Lung (tissue), 11 donors: ENCODE measurements at regions not wholly inside any gene's neighbourhood (a gene's known extent, or its start where the extent isn't known, plus 50 kb on each side); places are given as distances from the start of the nearest gene placed in this dataset.

Experiments used
- ATAC-seq: fragments of 200-7000 bp; cut with Tn5 transposase; one replicate; pipeline ENCODE4 v1.9.1; 2020; ENCODE audit warnings: moderate number of reproducible peaks; ENCODE audit not compliant: insufficient read depth, low FRiP score
- DNase-seq, 3 donors: peaks; one replicate each; pipeline ENCODE4 v3.0.0-alpha.2; 2013 to 2017
- H3K27ac ChIP-seq, 2 donors: one replicate each; pipeline ENCODE4 v1.5.1; 2013; ENCODE audit warnings: mild to moderate bottlenecking in 2 of 2, moderate library complexity in 2 of 2, control low read depth in 1 of 2, inconsistent platforms in 1 of 2, low read depth in 1 of 2, low read length in 1 of 2
- H3K27me3 ChIP-seq, 3 donors: one replicate each; pipeline ENCODE4 v1.5.1; 2013; ENCODE audit warnings: low read length in 2 of 3; ENCODE audit not compliant: control insufficient read depth in 3 of 3, insufficient read depth in 3 of 3
- H3K36me3 ChIP-seq, 4 donors: one replicate each; pipeline ENCODE4 v1.5.1; 2013; ENCODE audit warnings: low read length in 4 of 4, mild to moderate bottlenecking in 1 of 4, moderate library complexity in 1 of 4; ENCODE audit not compliant: control insufficient read depth in 4 of 4, insufficient read depth in 4 of 4
- H3K4me1 ChIP-seq, 5 donors: one replicate each; pipeline ENCODE4 v1.5.1; 2013; ENCODE audit warnings: low read length in 5 of 5, mild to moderate bottlenecking in 2 of 5, moderate library complexity in 1 of 5; ENCODE audit not compliant: control insufficient read depth in 5 of 5, insufficient read depth in 5 of 5
- H3K4me3 ChIP-seq: one replicate; pipeline ENCODE4 v1.5.1; 2013; ENCODE audit warnings: mild to moderate bottlenecking, control low read depth, moderate library complexity
- H3K9ac ChIP-seq, 2 donors: one replicate each; pipeline ENCODE4 v1.5.1; 2013; ENCODE audit warnings: low read length in 2 of 2, control low read depth in 1 of 2; ENCODE audit not compliant: insufficient read depth in 1 of 2
- H3K9me3 ChIP-seq, 4 donors: one replicate each; pipeline ENCODE4 v1.5.1; 2013; ENCODE audit warnings: low read length in 3 of 4, mild to moderate bottlenecking in 1 of 4, moderate library complexity in 1 of 4; ENCODE audit not compliant: control insufficient read depth in 4 of 4, insufficient read depth in 3 of 4
- CTCF ChIP-seq: IDR thresholded peaks from 2 replicates; pipeline ENCODE4 v1.5.1; 2012; ENCODE audit warnings: mild to moderate bottlenecking; ENCODE audit errors: control extremely low read depth, extremely low read depth
- WGBS, 2 donors: extraction: QIAGEN DNeasy Blood & Tissue Kit; methylation state at CpG; one replicate each; pipeline ENCODE4 v1.1.7; 2013; 5-methylcytosine and 5-hydroxymethylcytosine counted together
- donor health status: control.
- donor health status: control.
- donor health status: Bipolar disorder and iron deficiency.
- donor health status: healthy.
- donor health status: DM: yes; HTN: yes; CAD: no.

GRCh38 chr6:97668716-97669115 lies 385.7 kb upstream of the MMS22L start:
- Histone ChIP-seq H3K27me3 (no peaks in the 10 kb centered on the region), H3K9ac (no peak overlapping the region), H3K36me3 (no peaks in the 10 kb centered on the region), H3K9me3 (no peaks in the 10 kb centered on the region), H3K4me1 (peaks cover 0 to 18% (median 1%) of the 10 kb centered on the region in 5 donors), H3K27ac (no peak overlapping the region), H3K4me3 (no peak overlapping the region)
- TF ChIP-seq CTCF = no peak
- WGBS, 2 donors = 22 to 25% methylated on average over 11 of the region's 11 CpGs
- ATAC-seq (no peak), DNase-seq (peak in 2 of 3 donors; percentile 3 to 8)

- peak; percentile 51 to 57 (median 54) for DNase-seq
Observed at GRCh38 chr6:97669191-97670031, 386.4 kb upstream of the MMS22L start.

GRCh38 chr6:97674802-97675201 lies 391.8 kb upstream of the MMS22L start:
- no peak for TF ChIP-seq CTCF
- Histone ChIP-seq H3K27me3 (no peaks in the 10 kb centered on the region), H3K27ac (no peak overlapping the region), H3K9ac (no peak overlapping the region), H3K36me3 (no peaks in the 10 kb centered on the region), H3K4me3 (no peak overlapping the region), H3K9me3 (no peaks in the 10 kb centered on the region), H3K4me1 (peaks cover 0 to 11% (median 0%) of the 10 kb centered on the region in 5 donors)
- ATAC-seq (no peak), DNase-seq (no peak)
- 80 to 89% methylated on average over 3 of the region's 3 CpGs for WGBS, 2 donors

More at GRCh38 chr6:97669191-97670031, 386.4 kb upstream of the MMS22L start:
- no peak for ATAC-seq
- Histone ChIP-seq H3K9me3 (no peaks in the 10 kb centered on the region), H3K9ac (peak overlapping the region in 1 of 2 donors; percentile 51), H3K4me1 (peaks cover 0 to 18% (median 1%) of the 10 kb centered on the region in 5 donors), H3K4me3 (no peak overlapping the region), H3K27me3 (no peaks in the 10 kb centered on the region), H3K36me3 (no peaks in the 10 kb centered on the region), H3K27ac (no peak overlapping the region)
- TF ChIP-seq CTCF = no peak
- 16 to 21% methylated on average over 15 of the region's 15 CpGs for WGBS, 2 donors
